Activated T-helper 1 cell treated with anti-CD3 and anti-CD28 coated beads, Interleukin-2, amount 50 U/mL, for 16 hours (primary cell): ENCODE measurements at regions not wholly inside any gene's neighbourhood (a gene's known extent, or its start where the extent isn't known, plus 50 kb on each side); places are given as distances from the start of the nearest gene placed in this dataset.

Experiments used
- DNase-seq, 2 donors: peaks; one replicate each; pipeline ENCODE4 v3.0.0-alpha.2; 2020; ENCODE audit warnings: low read depth in 1 of 2, low spot score in 1 of 2

- no peak for DNase-seq
These were observed 363.4 kb upstream of the MKI67 start for GRCh38 chr10:128489324-128490247.

GRCh38 chr10:128491686-128492085 is 365.5 kb upstream of the MKI67 start:
- no peak for DNase-seq

GRCh38 chr10:128493811-128494210 is 367.6 kb upstream of the MKI67 start:
- no peak for DNase-seq

- no peak for DNase-seq
These were observed 368.4 kb upstream of the MKI67 start for GRCh38 chr10:128494665-128495064.

- DNase-seq, result no peak
These were observed 371.6 kb upstream of the MKI67 start for GRCh38 chr10:128497660-128498377.

- DNase-seq, result no peak
These were observed 372.1 kb upstream of the MKI67 start for GRCh38 chr10:128498378-128498730.

- no peak for DNase-seq
These were observed 372.5 kb upstream of the MKI67 start for GRCh38 chr10:128498746-128499145.

GRCh38 chr10:128499486-128499885 is 373.3 kb upstream of the MKI67 start:
- no peak for DNase-seq

- DNase-seq, result no peak
These were observed 373.7 kb upstream of the MKI67 start for GRCh38 chr10:128499956-128500355.

GRCh38 chr10:128500642-128501041 is 374.4 kb upstream of the MKI67 start:
- no peak for DNase-seq

- DNase-seq, result no peak
These were observed 379.1 kb upstream of the MKI67 start for GRCh38 chr10:128505346-128505745.

GRCh38 chr10:128506423-128506822 is 380.2 kb upstream of the MKI67 start:
- DNase-seq, result no peak

GRCh38 chr10:128507066-128507465 is 380.8 kb upstream of the MKI67 start:
- no peak for DNase-seq

GRCh38 chr10:128511284-128511683 is 385.1 kb upstream of the MKI67 start:
- no peak for DNase-seq

GRCh38 chr10:128512767-128513166 is 386.5 kb upstream of the MKI67 start:
- no peak for DNase-seq

- no peak for DNase-seq
These were observed 388.3 kb upstream of the MKI67 start for GRCh38 chr10:128514536-128514935.

GRCh38 chr10:128516180-128516579 is 390.0 kb upstream of the MKI67 start:
- DNase-seq, result no peak

- no peak for DNase-seq
These were observed 390.9 kb upstream of the MKI67 start for GRCh38 chr10:128517167-128517566.

- no peak for DNase-seq
These were observed 391.8 kb upstream of the MKI67 start for GRCh38 chr10:128518000-128518399.

GRCh38 chr10:128519581-128519980 is 393.4 kb upstream of the MKI67 start:
- no peak for DNase-seq

- no peak for DNase-seq
These were observed 394.1 kb upstream of the MKI67 start for GRCh38 chr10:128520211-128520815.
